GM20000 (cell line): ENCODE measurements at regions not wholly inside any gene's neighbourhood (a gene's known extent, or its start where the extent isn't known, plus 50 kb on each side); places are given as distances from the start of the nearest gene placed in this dataset.

Experiments used
- DNase-seq: peaks from one replicate; pipeline ENCODE4 v3.0.0; 2012; ENCODE audit warnings: low spot score
- CTCF ChIP-seq: IDR thresholded peaks from 2 replicates; pipeline ENCODE4 v1.5.1; 2012; ENCODE audit warnings: mild to moderate bottlenecking, control low read depth; ENCODE audit errors: extremely low read depth, missing control alignments

DNA sequence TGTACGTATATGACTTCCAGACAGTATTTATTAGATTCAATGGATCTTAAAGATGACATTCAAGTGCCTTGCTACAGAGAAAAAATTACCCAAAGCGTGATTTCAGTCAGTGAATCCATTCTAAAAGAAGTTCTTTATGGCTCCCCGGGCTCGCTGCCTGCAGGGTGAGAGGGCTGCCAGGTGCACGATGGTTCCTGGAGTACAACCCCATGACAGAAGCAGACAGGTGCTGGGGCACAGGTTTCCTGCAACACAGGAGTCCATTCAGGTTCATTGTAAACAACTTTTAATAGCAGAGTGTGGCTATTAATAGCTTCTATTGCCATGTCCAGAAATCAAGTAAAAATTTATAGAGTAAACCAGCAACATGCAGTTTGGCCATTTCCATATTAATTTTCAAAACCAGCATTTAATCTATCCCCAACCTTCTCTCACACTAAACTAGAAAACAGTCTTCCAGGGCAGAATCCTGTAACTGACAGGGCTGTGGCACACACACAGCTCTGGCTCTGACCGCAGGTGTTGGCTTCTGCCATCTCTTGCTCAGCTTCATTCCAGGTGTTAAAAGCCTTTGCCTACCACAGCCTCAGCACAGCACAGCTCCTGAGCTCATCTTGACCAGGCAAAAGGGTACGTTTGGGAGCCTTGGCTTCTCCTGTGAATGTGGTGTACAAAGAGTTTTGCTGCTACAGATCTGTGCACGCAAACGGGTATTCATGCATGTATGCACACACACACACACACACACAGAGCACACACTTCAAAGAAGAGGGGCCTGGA, 185.9 kb downstream of the MEX3B start:
- no peak for DNase-seq
- TF ChIP-seq CTCF, result no peak

GRCh38 chr15:81858586-81858985, 187.2 kb downstream of the MEX3B start:
- no peak for TF ChIP-seq CTCF
- no peak for DNase-seq

GRCh38 chr15:81858136-81858535, 187.7 kb downstream of the MEX3B start:
- TF ChIP-seq CTCF, result no peak
- DNase-seq, result no peak

DNA sequence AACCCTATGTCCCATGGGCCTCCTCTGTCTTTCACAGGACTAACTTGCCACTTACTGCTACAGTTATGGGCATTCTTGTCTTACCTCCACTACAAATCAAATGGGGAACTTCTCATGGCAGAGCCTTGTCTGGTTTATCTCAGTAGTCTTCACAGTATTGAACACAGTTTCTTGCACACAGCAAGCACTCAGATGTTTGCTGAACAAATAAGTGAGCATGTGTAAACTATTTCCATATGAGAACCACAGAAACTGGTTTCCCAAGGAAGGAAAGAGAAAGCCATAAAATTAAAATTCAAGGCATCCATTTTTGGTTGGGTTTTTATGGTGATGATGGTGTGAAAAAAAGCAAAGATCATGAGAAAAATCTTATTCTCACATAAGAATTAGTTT, 189.2 kb downstream of the MEX3B start:
- DNase-seq, result no peak
- TF ChIP-seq CTCF, result no peak

DNA sequence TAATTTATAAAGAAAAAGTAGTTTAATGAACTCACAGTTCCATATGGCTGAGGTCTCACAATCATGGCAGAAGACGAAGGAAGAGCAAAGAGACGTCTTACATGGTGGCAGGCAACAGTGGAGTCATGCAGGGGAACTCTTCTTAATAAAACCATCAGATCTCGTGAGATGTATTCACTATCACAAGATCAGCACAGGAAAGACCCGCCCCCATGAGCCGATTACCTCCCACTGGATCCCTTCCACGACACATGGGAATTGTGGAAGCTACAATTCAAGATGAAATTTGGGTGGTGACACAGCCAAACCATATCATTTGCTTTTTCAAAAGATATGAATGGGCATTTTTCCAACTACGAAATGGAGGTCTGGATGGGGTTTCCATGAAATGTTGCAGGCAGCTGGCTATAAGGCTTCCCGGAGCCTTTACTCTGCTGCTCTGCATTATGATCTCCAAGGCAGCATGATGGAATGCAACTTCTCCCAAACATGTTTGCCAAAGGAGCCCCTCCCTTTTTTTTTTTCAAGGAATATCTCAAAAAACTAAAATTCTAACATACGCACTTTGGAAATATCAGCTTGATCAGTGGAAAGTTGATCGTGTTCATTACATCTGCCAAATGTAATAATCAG, 189.7 kb downstream of the MEX3B start:
- no peak for DNase-seq
- TF ChIP-seq CTCF, result no peak

- no peak for TF ChIP-seq CTCF
- DNase-seq, result no peak
Observed at GRCh38 chr15:81853150-81853748, 192.6 kb downstream of the MEX3B start.
